ENCODE measurements at regions not wholly inside any gene's neighbourhood (a gene's known extent, or its start where the extent isn't known, plus 50 kb on each side); places are given as distances from the start of the nearest gene placed in this dataset.

GRCh38 chr1:22373252-22373651 lies 78.4 kb upstream of the ZBTB40 start:
- ChIA-PET CTCF (no interaction called here), POLR2A (no interaction called here)
- no peak overlapping the region for H3K4me3 ChIP-seq (ENCODE audit: low read length)
- Mint-ChIP-seq H3K9me3 (peaks cover 0 to 11% (median 4%) of the 10 kb centered on the region in 11 donors), H3K4me3 (no peak overlapping the region), H3K27ac (no peak overlapping the region), H3K36me3 (peaks cover 0 to 5% (median 0%) of the 10 kb centered on the region in 5 donors), H3K27me3 (peaks cover 2 to 21% (median 17%) of the 10 kb centered on the region in 5 donors), H3K4me1 (peaks cover 0 to 1% (median 0%) of the 10 kb centered on the region in 7 donors)
- intact Hi-C loops (cut with micrococcal nuclease): no loop called here
- ATAC-seq (no peak), DNase-seq (no peak)
- no peaks in the 10 kb centered on the region for H3K4me1 ChIP-seq (ENCODE audit: control insufficient read depth in 2 of 2, insufficient read depth in 2 of 2, low read length in 2 of 2)
- H3K27ac ChIP-seq (ENCODE audit: low read depth, low read length): no peak overlapping the region
- H3K27me3 ChIP-seq (ENCODE audit: control insufficient read depth in 2 of 2, insufficient read depth in 2 of 2, low read length in 2 of 2): no peaks in the 10 kb centered on the region
- H3K36me3 ChIP-seq (ENCODE audit: control insufficient read depth in 2 of 3, insufficient read depth in 3 of 3, low read length in 3 of 3): no peaks in the 10 kb centered on the region
- no peaks in the 10 kb centered on the region for H3K9me3 ChIP-seq (ENCODE audit: control insufficient read depth in 2 of 3, low read length in 3 of 3)

DNA sequence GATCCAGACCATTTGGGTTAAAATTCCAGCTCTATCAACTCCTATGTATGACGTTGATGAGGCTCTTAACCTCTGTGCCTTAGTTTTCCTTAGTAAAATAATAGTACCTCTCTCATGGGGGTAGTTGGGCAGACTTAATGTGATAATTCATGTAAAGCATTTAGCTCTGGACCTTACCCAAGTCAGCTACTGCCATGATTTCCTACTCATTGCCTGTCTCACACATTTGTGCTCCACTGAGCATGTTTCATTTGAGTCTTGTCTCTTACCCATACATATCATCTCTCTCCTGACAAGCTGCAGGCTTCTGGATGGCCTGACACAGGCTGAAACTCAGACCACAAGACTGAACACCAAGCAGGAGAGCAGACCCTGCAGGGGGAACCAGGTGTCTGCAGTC lies 77.7 kb upstream of the ZBTB40 start:
- no peaks in the 10 kb centered on the region for H3K36me3 ChIP-seq (ENCODE audit: control insufficient read depth in 2 of 3, insufficient read depth in 3 of 3, low read length in 3 of 3)
- ChIA-PET POLR2A (interaction anchor here (0.6 kb wide), 1 partner anchor 555 kb away, joined by 3 read pairs; no protein-coding TSS in a partner anchor), CTCF (no interaction called here)
- Mint-ChIP-seq H3K4me3 (no peak overlapping the region), H3K4me1 (peaks cover 0 to 1% (median 0%) of the 10 kb centered on the region in 7 donors), H3K36me3 (peaks cover 0 to 5% (median 0%) of the 10 kb centered on the region in 5 donors), H3K27me3 (peaks cover 2 to 16% (median 13%) of the 10 kb centered on the region in 5 donors), H3K27ac (no peak overlapping the region), H3K9me3 (peaks cover 0 to 11% (median 4%) of the 10 kb centered on the region in 11 donors)
- no peaks in the 10 kb centered on the region for H3K4me1 ChIP-seq (ENCODE audit: control insufficient read depth in 2 of 2, insufficient read depth in 2 of 2, low read length in 2 of 2)
- no peaks in the 10 kb centered on the region for H3K9me3 ChIP-seq (ENCODE audit: control insufficient read depth in 2 of 3, low read length in 3 of 3)
- H3K27ac ChIP-seq (ENCODE audit: low read depth, low read length): no peak overlapping the region
- DNase-seq (no peak), ATAC-seq (no peak)
- no peak overlapping the region for H3K4me3 ChIP-seq (ENCODE audit: low read length)
- intact Hi-C loops (cut with micrococcal nuclease): no loop called here
- no peaks in the 10 kb centered on the region for H3K27me3 ChIP-seq (ENCODE audit: control insufficient read depth in 2 of 2, insufficient read depth in 2 of 2, low read length in 2 of 2)

DNA sequence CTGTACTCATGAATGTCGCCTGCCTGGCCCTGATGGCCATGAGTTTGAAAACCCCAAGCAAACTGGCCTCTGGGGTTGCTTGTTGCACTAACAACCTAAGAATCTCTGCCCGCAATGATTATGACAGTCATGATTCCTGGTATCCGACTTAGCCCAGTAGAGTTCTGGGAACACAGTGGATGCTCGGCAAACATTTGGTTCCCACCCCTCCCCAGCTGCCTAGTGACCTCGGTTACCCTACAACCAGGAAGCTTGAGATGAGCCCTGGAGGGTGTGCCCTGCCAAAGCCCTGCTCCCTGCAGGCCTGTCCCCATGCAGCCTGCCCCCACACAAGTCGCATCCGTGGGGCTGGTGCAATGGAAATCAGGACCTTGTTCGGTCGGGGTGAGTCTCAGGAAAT lies 76.0 kb upstream of the ZBTB40 start:
- ChIA-PET POLR2A (no interaction called here), CTCF (no interaction called here)
- Histone ChIP-seq H3K9me3 (ENCODE audit: control insufficient read depth in 2 of 3, low read length in 3 of 3) (no peaks in the 10 kb centered on the region), H3K36me3 (ENCODE audit: control insufficient read depth in 2 of 3, insufficient read depth in 3 of 3, low read length in 3 of 3) (no peaks in the 10 kb centered on the region), H3K27me3 (ENCODE audit: control insufficient read depth in 2 of 2, insufficient read depth in 2 of 2, low read length in 2 of 2) (peaks cover 0 to 2% of the 10 kb centered on the region in 2 donors), H3K4me3 (ENCODE audit: low read length) (no peak overlapping the region), H3K4me1 (ENCODE audit: control insufficient read depth in 2 of 2, insufficient read depth in 2 of 2, low read length in 2 of 2) (no peaks in the 10 kb centered on the region), H3K27ac (ENCODE audit: low read depth, low read length) (no peak overlapping the region)
- ATAC-seq: no peak
- intact Hi-C loops (cut with micrococcal nuclease): no loop called here
- Mint-ChIP-seq H3K4me1 (peaks cover 0 to 1% (median 0%) of the 10 kb centered on the region in 7 donors), H3K36me3 (peaks cover 0 to 5% (median 0%) of the 10 kb centered on the region in 5 donors), H3K4me3 (no peak overlapping the region), H3K27ac (no peak overlapping the region), H3K9me3 (peaks cover 0 to 11% (median 4%) of the 10 kb centered on the region in 11 donors), H3K27me3 (peaks cover 0 to 6% (median 5%) of the 10 kb centered on the region in 5 donors)
- no peak for DNase-seq

DNA sequence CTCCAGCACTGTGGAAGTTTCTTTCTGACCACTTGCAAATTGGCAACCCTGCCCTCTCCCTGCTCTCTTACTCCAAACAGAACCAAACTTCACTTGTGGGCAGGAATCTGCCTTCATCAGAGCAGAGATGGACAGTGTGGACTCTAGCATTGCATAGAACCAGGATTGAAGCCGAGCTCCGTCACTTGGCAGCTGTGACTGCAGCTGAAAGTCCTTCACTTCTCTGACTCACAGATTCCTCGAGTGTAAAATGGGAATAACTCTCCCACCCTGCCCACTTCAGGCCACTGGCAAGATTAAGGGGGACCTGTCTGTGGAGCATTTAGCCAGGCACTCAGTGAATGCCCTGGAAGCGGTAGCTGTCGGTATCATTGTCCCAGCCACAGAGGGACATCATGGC lies 75.7 kb upstream of the ZBTB40 start:
- H3K4me3 ChIP-seq (ENCODE audit: low read length): no peak overlapping the region
- no peaks in the 10 kb centered on the region for H3K9me3 ChIP-seq (ENCODE audit: control insufficient read depth in 2 of 3, low read length in 3 of 3)
- peaks cover 0 to 1% (median 0%) of the 10 kb centered on the region in 7 donors for H3K4me1 Mint-ChIP-seq
- ATAC-seq (no peak), DNase-seq (no peak)
- no peaks in the 10 kb centered on the region for H3K4me1 ChIP-seq (ENCODE audit: control insufficient read depth in 2 of 2, insufficient read depth in 2 of 2, low read length in 2 of 2)
- peaks cover 0 to 4% of the 10 kb centered on the region in 2 donors for H3K27me3 ChIP-seq (ENCODE audit: control insufficient read depth in 2 of 2, insufficient read depth in 2 of 2, low read length in 2 of 2)
- no peak overlapping the region for H3K27ac Mint-ChIP-seq
- ChIA-PET CTCF (no interaction called here), POLR2A (no interaction called here)
- H3K36me3 ChIP-seq (ENCODE audit: control insufficient read depth in 2 of 3, insufficient read depth in 3 of 3, low read length in 3 of 3): no peaks in the 10 kb centered on the region
- H3K27ac ChIP-seq (ENCODE audit: low read depth, low read length): no peak overlapping the region
- peaks cover 0 to 10% (median 5%) of the 10 kb centered on the region in 5 donors for H3K27me3 Mint-ChIP-seq
- H3K36me3 Mint-ChIP-seq: peaks cover 0 to 5% (median 0%) of the 10 kb centered on the region in 5 donors
- H3K9me3 Mint-ChIP-seq: peaks cover 0 to 11% (median 4%) of the 10 kb centered on the region in 11 donors
- H3K4me3 Mint-ChIP-seq: no peak overlapping the region
- intact Hi-C loops (cut with micrococcal nuclease): no loop called here

- no peak for DNase-seq
- CTCF ChIA-PET: no interaction called here
- POLR2A ChIA-PET: no interaction called here
- peaks cover 0 to 5% (median 0%) of the 10 kb centered on the region in 5 donors for H3K36me3 Mint-ChIP-seq
- peaks cover 1 to 12% (median 5%) of the 10 kb centered on the region in 5 donors for H3K27me3 Mint-ChIP-seq
- Histone ChIP-seq H3K27ac (ENCODE audit: low read depth, low read length) (no peak overlapping the region), H3K9me3 (ENCODE audit: control insufficient read depth in 2 of 3, low read length in 3 of 3) (no peaks in the 10 kb centered on the region), H3K4me1 (ENCODE audit: control insufficient read depth in 2 of 2, insufficient read depth in 2 of 2, low read length in 2 of 2) (no peaks in the 10 kb centered on the region), H3K27me3 (ENCODE audit: control insufficient read depth in 2 of 2, insufficient read depth in 2 of 2, low read length in 2 of 2) (peaks cover 0 to 4% of the 10 kb centered on the region in 2 donors), H3K36me3 (ENCODE audit: control insufficient read depth in 2 of 3, insufficient read depth in 3 of 3, low read length in 3 of 3) (no peaks in the 10 kb centered on the region), H3K4me3 (ENCODE audit: low read length) (no peak overlapping the region)
- no peak overlapping the region for H3K4me3 Mint-ChIP-seq
- ATAC-seq: no peak
- no peak overlapping the region for H3K27ac Mint-ChIP-seq
- H3K4me1 Mint-ChIP-seq: peaks cover 0 to 1% (median 0%) of the 10 kb centered on the region in 7 donors
- peaks cover 0 to 11% (median 4%) of the 10 kb centered on the region in 11 donors for H3K9me3 Mint-ChIP-seq
- intact Hi-C loops (cut with micrococcal nuclease): no loop called here
These were observed 75.1 kb upstream of the ZBTB40 start for GRCh38 chr1:22376546-22376945.

DNA sequence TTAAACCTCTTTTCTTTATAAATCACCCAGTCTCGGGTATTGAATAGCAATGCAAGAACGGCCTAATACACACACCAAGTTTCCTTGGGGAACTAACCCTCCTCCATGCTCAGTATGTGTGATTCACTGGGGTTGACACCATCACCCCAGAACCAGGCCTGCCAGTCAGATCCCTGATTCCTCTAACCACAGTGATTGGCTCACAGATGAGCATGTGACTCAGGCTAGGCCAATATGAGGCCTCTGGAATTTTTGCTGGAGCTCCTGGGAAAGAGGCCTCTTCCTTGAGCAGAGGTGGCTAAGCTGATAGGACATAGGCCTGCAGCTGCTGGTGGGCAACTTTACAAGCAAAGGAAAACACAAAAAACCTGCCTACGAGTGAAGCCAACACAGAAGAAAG lies 74.7 kb upstream of the ZBTB40 start:
- no peak for ATAC-seq
- no peak for DNase-seq
- peaks cover 0 to 5% (median 0%) of the 10 kb centered on the region in 5 donors for H3K36me3 Mint-ChIP-seq

DNA sequence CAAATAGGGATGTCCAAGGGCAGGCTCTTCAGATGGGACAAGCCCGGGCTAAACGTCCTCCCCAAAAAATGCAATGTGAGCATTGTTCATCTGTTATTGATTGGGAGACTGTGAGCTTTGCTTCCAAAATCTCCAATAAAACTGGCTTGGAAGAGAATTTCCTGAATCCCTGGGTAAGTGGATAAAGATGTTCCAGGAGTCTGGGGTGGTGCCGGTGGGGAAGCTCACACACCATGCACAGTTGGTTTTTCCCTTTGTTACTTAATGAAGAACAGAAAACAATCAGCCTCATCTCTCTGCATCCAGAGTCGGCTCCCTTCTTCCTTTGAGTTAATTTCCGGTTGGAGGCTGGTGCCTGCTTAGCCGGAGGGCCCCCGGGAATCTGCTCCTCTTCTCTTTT lies 72.1 kb upstream of the ZBTB40 start:
- Histone ChIP-seq H3K27ac (ENCODE audit: low read depth, low read length) (no peak overlapping the region), H3K36me3 (ENCODE audit: control insufficient read depth in 2 of 3, insufficient read depth in 3 of 3, low read length in 3 of 3) (no peaks in the 10 kb centered on the region), H3K27me3 (ENCODE audit: control insufficient read depth in 2 of 2, insufficient read depth in 2 of 2, low read length in 2 of 2) (peaks cover 0 to 4% of the 10 kb centered on the region in 2 donors), H3K4me3 (ENCODE audit: low read length) (no peak overlapping the region), H3K9me3 (ENCODE audit: control insufficient read depth in 2 of 3, low read length in 3 of 3) (no peaks in the 10 kb centered on the region), H3K4me1 (ENCODE audit: control insufficient read depth in 2 of 2, insufficient read depth in 2 of 2, low read length in 2 of 2) (no peaks in the 10 kb centered on the region)
- no peaks in the 10 kb centered on the region for H3K9me3 Mint-ChIP-seq
- no peak overlapping the region for H3K27ac Mint-ChIP-seq
- H3K27me3 Mint-ChIP-seq: peaks cover 3 to 24% (median 20%) of the 10 kb centered on the region in 5 donors
- DNase-seq (no peak), ATAC-seq (no peak)
- no peaks in the 10 kb centered on the region for H3K36me3 Mint-ChIP-seq
- peaks cover 0 to 1% (median 0%) of the 10 kb centered on the region in 7 donors for H3K4me1 Mint-ChIP-seq
- intact Hi-C loops (cut with micrococcal nuclease): no loop called here
- POLR2A ChIA-PET: no interaction called here
- H3K4me3 Mint-ChIP-seq: no peak overlapping the region
- CTCF ChIA-PET: no interaction called here

More for the DNA sequence above, 74.7 kb upstream of the ZBTB40 start:
- Histone ChIP-seq H3K4me3 (ENCODE audit: low read length) (no peak overlapping the region), H3K9me3 (ENCODE audit: control insufficient read depth in 2 of 3, low read length in 3 of 3) (no peaks in the 10 kb centered on the region), H3K27me3 (ENCODE audit: control insufficient read depth in 2 of 2, insufficient read depth in 2 of 2, low read length in 2 of 2) (peaks cover 0 to 4% of the 10 kb centered on the region in 2 donors), H3K27ac (ENCODE audit: low read depth, low read length) (no peak overlapping the region), H3K4me1 (ENCODE audit: control insufficient read depth in 2 of 2, insufficient read depth in 2 of 2, low read length in 2 of 2) (no peaks in the 10 kb centered on the region), H3K36me3 (ENCODE audit: control insufficient read depth in 2 of 3, insufficient read depth in 3 of 3, low read length in 3 of 3) (no peaks in the 10 kb centered on the region)
- intact Hi-C loops (cut with micrococcal nuclease): no loop called here
- peaks cover 0 to 11% (median 4%) of the 10 kb centered on the region in 11 donors for H3K9me3 Mint-ChIP-seq
- ChIA-PET POLR2A (no interaction called here), CTCF (no interaction called here)
- H3K4me1 Mint-ChIP-seq: peaks cover 0 to 1% (median 0%) of the 10 kb centered on the region in 7 donors
- peaks cover 3 to 12% (median 8%) of the 10 kb centered on the region in 5 donors for H3K27me3 Mint-ChIP-seq
- H3K4me3 Mint-ChIP-seq: no peak overlapping the region
- H3K27ac Mint-ChIP-seq: no peak overlapping the region
